Activated naive CD8-positive, alpha-beta T cell treated with anti-CD3 and anti-CD28 coated beads, Interleukin-2, amount 50 U/mL, for 24 hours (primary cell): ENCODE measurements at regions not wholly inside any gene's neighbourhood (a gene's known extent, or its start where the extent isn't known, plus 50 kb on each side); places are given as distances from the start of the nearest gene placed in this dataset.

ENCODE experiments used
- ATAC-seq: fragments of 150-1000 bp; cut with Tn5 transposase; one replicate; pipeline ENCODE4 v1.10.0; 2021
- DNase-seq: peaks from one replicate; pipeline ENCODE4 v3.0.0; 2021
- H3K27ac Mint-ChIP-seq: one replicate; pipeline ENCODE4 v1.8.0; 2021; ENCODE audit warnings: mild to moderate bottlenecking, mixed read lengths
- H3K27me3 Mint-ChIP-seq: one replicate; pipeline ENCODE4 v1.8.0; 2021; ENCODE audit warnings: mixed read lengths
- H3K36me3 Mint-ChIP-seq: one replicate; pipeline ENCODE4 v1.8.0; 2021; ENCODE audit warnings: low read depth, mixed read lengths
- H3K4me1 Mint-ChIP-seq: one replicate; pipeline ENCODE4 v1.8.0; 2021; ENCODE audit warnings: mixed read lengths
- H3K4me3 Mint-ChIP-seq: one replicate; pipeline ENCODE4 v1.8.0; 2021; ENCODE audit warnings: mild to moderate bottlenecking, moderate library complexity, mixed read lengths
- H3K9me3 Mint-ChIP-seq: one replicate; pipeline ENCODE4 v1.8.0; 2021; ENCODE audit warnings: mixed read lengths

DNA sequence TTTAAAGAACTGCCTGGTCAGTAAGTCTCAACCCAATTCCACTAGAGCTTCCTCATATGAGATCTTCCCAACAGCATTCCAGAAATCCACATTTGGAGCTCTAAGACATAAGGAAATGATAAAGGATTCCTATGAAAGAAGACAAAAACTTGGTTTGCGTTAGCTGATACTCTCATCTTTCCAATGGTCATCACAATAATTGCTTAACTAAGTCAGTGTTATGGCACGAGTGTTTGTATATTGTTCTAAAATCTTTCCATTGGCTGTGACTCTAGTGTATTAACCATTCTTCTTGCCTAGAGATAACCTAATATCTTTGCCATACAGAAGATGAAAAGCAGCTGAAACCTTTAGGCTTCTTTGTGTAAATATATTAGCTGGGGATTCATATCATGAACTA, 289.0 kb downstream of the SNX13 start:
- peaks cover 4% of the 10 kb centered on the region for H3K27me3 Mint-ChIP-seq
- no peaks in the 10 kb centered on the region for H3K9me3 Mint-ChIP-seq
- no peaks in the 10 kb centered on the region for H3K4me1 Mint-ChIP-seq
- DNase-seq (no peak), ATAC-seq (no peak)
- H3K27ac Mint-ChIP-seq: no peak overlapping the region
- H3K36me3 Mint-ChIP-seq: no peaks in the 10 kb centered on the region
- H3K4me3 Mint-ChIP-seq: no peak overlapping the region

DNA sequence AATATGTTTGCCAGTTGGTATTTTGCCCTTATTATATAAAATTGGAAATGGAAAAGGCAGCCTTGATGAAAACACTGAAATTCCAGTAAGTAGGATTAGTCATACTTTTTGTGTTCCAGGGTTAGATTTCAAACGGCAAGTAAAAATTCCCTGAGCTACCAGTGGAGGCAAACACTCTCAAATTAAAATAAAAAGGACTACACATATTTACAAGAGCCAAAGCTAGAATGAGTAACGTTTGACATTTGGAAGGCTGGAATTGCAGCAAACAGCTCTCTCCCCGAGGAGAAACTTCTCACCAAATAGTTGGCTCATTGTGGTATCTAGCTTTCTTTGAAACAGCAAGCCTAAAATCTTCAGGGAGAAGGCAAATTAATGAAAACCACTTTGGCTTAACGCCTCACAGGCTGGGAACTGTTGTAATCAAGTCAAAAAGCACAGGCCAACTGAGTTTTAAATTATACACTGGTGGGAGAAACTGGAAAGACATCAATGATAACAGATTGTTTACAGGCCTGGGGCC, 288.4 kb downstream of the SNX13 start:
- Mint-ChIP-seq H3K9me3 (no peaks in the 10 kb centered on the region), H3K27me3 (peaks cover 2% of the 10 kb centered on the region), H3K36me3 (no peaks in the 10 kb centered on the region), H3K4me3 (no peak overlapping the region), H3K27ac (no peak overlapping the region), H3K4me1 (no peaks in the 10 kb centered on the region)
- DNase-seq (no peak), ATAC-seq (no peak)

DNA sequence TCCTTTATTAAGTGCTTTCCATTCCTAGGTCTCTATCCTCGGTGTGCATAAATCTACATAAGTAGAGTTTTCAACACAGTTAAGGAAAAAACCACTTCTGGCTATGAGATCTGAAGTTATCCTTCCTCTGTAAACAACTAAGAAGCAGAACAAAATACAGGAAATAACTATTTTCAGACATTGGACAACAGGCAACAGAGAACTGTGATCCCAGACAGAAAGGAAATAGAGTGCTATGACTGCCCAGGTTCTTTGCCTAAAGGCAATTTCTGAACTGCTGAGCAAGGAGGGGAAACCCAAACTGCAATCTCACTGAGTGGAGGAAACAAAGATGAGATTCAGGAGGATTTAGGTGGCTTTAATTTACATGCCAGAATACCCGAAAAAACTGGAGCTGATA, 285.4 kb downstream of the SNX13 start:
- no peak for DNase-seq
- no peak for ATAC-seq
- Mint-ChIP-seq H3K27ac (no peak overlapping the region), H3K27me3 (no peaks in the 10 kb centered on the region), H3K4me3 (no peak overlapping the region), H3K9me3 (no peaks in the 10 kb centered on the region), H3K4me1 (no peaks in the 10 kb centered on the region), H3K36me3 (no peaks in the 10 kb centered on the region)

DNA sequence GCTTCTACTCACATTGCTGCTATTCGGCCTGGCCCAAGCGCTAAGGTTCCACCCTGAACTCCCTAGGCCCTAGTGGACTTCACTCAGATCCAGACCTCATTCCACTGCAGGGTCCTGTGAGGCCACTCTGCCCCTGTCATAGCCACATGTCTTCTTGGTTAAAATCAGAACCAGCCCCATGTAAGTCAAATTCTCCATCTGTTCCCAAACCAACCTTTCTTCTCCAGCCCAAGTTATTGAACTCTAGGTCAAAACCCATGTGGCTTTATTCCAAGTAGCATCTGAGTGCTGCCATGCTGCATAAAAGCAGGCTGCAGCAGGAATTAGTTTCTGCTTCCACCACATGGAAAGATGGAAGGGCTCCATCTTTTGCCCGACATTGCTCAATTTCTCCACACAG, 281.2 kb downstream of the SNX13 start:
- Mint-ChIP-seq H3K36me3 (no peaks in the 10 kb centered on the region), H3K4me3 (no peak overlapping the region), H3K27ac (no peak overlapping the region), H3K4me1 (no peaks in the 10 kb centered on the region), H3K9me3 (no peaks in the 10 kb centered on the region), H3K27me3 (peaks cover 4% of the 10 kb centered on the region)
- DNase-seq (no peak), ATAC-seq (no peak)

DNA sequence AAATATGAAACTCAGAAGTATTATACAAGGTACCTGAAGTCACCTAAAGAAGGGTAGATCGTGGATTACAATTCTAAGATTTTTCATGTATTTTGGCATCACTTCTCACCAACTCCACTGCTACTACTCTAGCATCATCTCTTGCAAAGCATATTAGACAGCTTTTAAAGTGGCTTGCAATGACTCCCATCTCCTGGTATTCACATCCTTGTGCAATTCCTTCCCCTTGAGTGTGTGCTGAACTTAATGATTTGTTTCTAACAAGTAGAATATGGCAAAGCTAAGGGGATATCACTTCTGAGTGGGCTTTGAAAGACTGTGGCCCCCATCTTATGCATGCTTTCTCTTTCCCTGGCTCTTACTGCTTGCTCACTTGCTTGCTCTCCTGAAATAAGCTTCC, 280.2 kb downstream of the SNX13 start:
- no peak for ATAC-seq
- no peak for DNase-seq
- Mint-ChIP-seq H3K27me3 (peaks cover 4% of the 10 kb centered on the region), H3K36me3 (no peaks in the 10 kb centered on the region), H3K9me3 (no peaks in the 10 kb centered on the region), H3K27ac (no peak overlapping the region), H3K4me1 (no peaks in the 10 kb centered on the region), H3K4me3 (no peak overlapping the region)

DNA sequence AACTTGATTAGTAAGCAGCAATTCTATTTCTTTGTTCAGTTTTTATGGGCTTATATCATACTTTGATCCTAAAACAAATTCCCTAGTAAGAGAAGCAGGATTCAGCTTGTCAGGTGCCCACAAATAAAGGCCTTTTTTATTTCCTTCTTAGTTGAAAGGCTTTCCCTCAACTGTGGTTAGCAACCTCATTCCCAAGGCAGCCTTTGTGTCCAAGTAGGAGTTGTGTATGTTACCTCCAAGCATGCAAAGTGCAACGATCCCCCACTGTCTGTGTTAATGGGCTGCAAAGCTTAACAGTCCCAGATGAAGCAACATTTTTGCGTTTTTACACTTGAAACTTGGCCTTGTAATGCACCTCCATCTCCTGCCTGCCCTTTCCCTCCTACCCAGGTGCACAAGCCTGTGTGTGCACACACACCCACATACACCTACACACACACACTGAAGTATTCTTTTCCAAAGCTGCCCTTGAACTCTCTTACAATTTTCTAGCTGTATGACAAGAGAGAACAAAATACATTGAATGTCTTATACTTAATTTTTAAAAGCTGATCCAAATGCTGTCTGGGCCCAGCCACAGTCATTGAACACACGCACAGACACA, 278.2 kb downstream of the SNX13 start:
- H3K4me3 Mint-ChIP-seq: no peak overlapping the region
- H3K27ac Mint-ChIP-seq: no peak overlapping the region
- no peaks in the 10 kb centered on the region for H3K4me1 Mint-ChIP-seq
- peaks cover 4% of the 10 kb centered on the region for H3K27me3 Mint-ChIP-seq
- H3K9me3 Mint-ChIP-seq: no peaks in the 10 kb centered on the region
- no peak for DNase-seq
- H3K36me3 Mint-ChIP-seq: no peaks in the 10 kb centered on the region
- ATAC-seq: no peak

DNA sequence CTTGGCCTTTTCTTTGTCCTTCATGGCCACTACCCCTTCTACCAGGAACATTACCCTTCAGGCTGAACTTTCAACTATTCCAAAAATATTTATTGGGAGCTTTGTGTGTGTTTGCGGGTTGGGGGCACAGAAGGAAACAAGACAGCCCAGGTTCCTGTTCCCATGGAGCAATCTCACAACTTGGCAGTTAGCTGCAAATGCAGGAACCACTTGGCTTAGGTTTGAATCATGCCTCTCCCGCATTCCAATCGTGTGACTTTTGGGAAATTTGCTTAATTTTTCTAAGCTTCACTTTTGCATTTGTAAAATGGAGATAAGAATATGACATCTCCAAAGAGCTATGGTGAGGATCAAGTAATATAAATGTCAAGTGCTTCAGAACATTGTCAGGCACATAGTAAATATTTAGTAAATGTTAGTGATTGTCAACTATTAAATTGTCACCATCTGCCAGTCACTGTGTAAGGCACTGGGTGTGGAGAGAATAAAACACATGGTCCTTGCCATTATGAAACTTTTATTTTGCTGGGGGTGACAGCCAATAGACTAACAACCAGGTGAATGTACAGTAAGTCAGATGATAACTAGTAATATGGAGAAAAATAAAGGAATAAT, 277.1 kb downstream of the SNX13 start:
- DNase-seq (no peak), ATAC-seq (no peak)
- H3K4me3 Mint-ChIP-seq: no peak overlapping the region
- H3K27ac Mint-ChIP-seq: no peak overlapping the region
- peaks cover 5% of the 10 kb centered on the region for H3K27me3 Mint-ChIP-seq
- H3K4me1 Mint-ChIP-seq: no peaks in the 10 kb centered on the region
- H3K36me3 Mint-ChIP-seq: no peaks in the 10 kb centered on the region
- no peaks in the 10 kb centered on the region for H3K9me3 Mint-ChIP-seq

DNA sequence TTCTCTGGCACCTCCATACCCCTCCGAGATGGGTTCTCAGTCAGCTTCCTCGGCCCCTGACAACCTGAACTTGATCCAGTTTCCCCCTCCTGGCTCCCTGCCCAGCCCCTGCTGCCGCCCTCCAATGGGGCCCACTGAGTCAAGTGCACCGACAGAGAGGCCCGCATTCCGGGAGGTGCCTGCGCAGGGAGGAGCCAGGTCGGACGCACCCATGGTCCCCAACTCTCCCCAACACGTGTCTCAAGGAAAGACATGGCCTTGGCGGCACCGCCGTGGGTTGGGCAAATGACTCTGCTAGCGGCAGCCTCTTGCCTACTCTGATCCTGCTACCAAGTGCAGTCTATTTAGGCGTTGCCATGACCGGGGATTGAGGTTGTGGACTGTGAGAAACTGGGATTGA, 275.3 kb downstream of the SNX13 start:
- no peaks in the 10 kb centered on the region for H3K4me1 Mint-ChIP-seq
- H3K4me3 Mint-ChIP-seq: no peak overlapping the region
- H3K9me3 Mint-ChIP-seq: no peaks in the 10 kb centered on the region
- H3K27ac Mint-ChIP-seq: no peak overlapping the region
- DNase-seq (no peak), ATAC-seq (no peak)
- H3K27me3 Mint-ChIP-seq: peaks cover 7% of the 10 kb centered on the region
- no peaks in the 10 kb centered on the region for H3K36me3 Mint-ChIP-seq

DNA sequence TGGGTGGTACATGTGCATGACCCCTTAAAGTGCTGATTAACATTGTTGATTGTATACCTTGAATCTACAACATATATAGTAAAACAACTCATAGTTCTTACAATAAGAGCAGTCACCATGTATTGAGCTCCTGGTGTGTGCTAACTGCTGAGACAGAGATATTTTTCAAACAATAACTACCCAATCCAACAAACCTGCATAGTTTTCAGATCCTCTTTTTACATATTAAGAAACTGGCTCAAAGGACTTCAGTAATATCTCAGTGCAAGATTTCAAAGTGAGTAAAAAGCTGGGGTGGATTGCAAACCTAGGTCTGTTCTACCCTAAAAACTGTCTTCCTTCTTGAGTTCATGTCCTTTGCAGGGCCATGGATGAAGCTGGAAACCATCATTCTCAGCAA, 272.2 kb downstream of the SNX13 start:
- Mint-ChIP-seq H3K27ac (no peak overlapping the region), H3K9me3 (no peaks in the 10 kb centered on the region), H3K27me3 (peaks cover 7% of the 10 kb centered on the region), H3K4me3 (no peak overlapping the region), H3K36me3 (no peaks in the 10 kb centered on the region), H3K4me1 (no peaks in the 10 kb centered on the region)
- ATAC-seq (no peak), DNase-seq (no peak)

DNA sequence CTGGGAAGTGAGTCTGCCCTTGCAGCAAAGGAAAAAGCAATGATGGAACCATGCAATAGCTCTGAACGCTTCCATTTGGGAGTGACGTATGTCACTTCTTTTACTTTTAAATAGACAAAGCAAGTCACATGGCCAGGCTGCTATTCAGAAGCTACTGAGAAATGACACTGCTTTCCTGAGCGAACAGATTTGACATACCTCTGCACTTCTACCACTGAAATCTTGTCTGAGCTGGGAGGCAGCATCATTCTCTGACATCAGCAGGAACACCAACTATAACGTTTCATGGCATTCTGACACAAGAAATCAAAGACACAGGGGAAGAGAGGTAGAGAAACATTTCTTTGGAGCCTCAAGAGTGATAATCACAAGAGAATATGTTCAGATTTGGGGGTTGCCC, 271.1 kb downstream of the SNX13 start:
- no peak for ATAC-seq
- no peaks in the 10 kb centered on the region for H3K4me1 Mint-ChIP-seq
- peaks cover 4% of the 10 kb centered on the region for H3K27me3 Mint-ChIP-seq
- no peak overlapping the region for H3K4me3 Mint-ChIP-seq
- H3K27ac Mint-ChIP-seq: no peak overlapping the region
- no peaks in the 10 kb centered on the region for H3K9me3 Mint-ChIP-seq
- H3K36me3 Mint-ChIP-seq: no peaks in the 10 kb centered on the region
- DNase-seq: no peak

DNA sequence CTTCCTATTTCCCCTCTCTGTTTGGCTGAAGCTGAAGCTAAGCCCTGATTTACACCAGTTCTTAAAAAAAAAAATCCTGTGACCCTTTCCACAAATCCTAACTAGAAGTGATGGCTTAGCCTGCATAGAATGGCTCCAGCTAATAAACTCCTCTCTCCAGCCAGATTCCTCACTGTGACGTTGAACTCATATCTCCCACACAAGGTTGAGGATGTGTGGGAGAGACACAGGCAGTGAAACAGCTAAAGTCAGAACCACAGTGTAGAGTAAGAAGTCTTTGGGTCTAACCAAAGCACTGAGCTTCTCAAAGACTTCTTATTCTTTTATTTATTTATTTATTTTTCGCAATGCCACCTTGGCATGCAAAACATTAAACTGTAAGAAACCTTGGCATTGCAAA, 268.3 kb downstream of the SNX13 start:
- Mint-ChIP-seq H3K27me3 (peaks cover 4% of the 10 kb centered on the region), H3K9me3 (no peaks in the 10 kb centered on the region), H3K4me3 (no peak overlapping the region), H3K36me3 (no peaks in the 10 kb centered on the region), H3K4me1 (no peaks in the 10 kb centered on the region), H3K27ac (no peak overlapping the region)
- DNase-seq (no peak), ATAC-seq (no peak)

DNA sequence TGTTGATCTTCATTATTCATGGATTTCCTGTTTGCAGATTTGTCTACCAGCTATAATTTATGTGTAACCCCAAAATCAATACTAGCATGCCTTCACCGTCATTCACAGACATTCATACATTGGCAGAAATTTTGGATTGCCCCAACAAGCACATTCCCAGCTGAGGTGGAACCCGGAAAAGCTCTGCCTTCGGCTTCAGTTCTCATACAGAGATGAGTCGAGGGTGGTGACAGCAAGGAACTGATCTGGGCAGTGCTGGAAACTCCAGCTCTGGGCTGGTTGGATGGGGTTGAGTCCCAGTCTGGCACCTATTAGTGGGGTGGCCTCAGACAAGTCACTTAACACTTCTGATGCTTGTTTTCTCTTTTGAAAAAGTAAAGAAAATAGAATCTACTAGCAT, 267.5 kb downstream of the SNX13 start:
- Mint-ChIP-seq H3K36me3 (no peaks in the 10 kb centered on the region), H3K4me1 (no peaks in the 10 kb centered on the region), H3K9me3 (no peaks in the 10 kb centered on the region), H3K27ac (no peak overlapping the region), H3K27me3 (peaks cover 4% of the 10 kb centered on the region), H3K4me3 (no peak overlapping the region)
- no peak for ATAC-seq
- DNase-seq: no peak

DNA sequence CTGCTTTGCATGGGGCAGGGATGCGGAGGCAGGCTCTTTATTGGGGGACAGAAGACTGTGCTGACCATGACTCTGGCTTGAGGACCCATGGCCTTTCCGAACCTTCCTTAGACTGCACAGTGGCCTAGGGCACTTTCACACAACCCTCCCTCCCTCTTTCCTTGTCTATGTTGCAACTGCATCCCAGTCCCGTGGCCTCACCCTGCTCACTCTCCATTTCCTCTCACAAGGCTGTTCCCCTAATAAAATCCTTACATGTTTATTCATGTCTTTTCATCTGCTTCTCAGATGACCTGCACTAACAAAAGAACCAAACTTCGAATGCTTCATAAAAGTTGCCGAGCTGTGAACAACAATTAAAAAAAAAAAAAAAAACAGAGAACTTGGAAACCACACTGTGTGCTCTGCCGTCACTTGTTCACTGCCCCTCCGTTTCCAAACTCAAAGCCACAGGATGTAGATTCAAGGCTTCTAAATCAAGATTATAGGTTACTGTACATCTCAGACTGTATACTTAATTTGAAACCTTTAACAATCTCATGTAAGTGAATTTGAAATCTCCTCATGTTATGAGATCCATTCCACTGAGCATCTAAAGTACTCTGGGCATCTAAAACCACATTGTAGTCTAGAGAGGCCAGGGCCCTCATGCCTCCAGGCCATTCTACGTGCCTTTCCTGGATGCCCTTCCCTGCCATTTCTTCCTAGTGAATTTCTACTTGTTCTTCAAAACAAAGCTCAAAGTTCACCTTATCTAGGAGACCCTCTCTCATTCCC, 265.9 kb downstream of the SNX13 start:
- DNase-seq (no peak), ATAC-seq (no peak)
- H3K4me3 Mint-ChIP-seq: no peak overlapping the region
- H3K27me3 Mint-ChIP-seq: peaks cover 1% of the 10 kb centered on the region
- no peaks in the 10 kb centered on the region for H3K9me3 Mint-ChIP-seq
- H3K36me3 Mint-ChIP-seq: no peaks in the 10 kb centered on the region
- no peak overlapping the region for H3K27ac Mint-ChIP-seq
- no peaks in the 10 kb centered on the region for H3K4me1 Mint-ChIP-seq

DNA sequence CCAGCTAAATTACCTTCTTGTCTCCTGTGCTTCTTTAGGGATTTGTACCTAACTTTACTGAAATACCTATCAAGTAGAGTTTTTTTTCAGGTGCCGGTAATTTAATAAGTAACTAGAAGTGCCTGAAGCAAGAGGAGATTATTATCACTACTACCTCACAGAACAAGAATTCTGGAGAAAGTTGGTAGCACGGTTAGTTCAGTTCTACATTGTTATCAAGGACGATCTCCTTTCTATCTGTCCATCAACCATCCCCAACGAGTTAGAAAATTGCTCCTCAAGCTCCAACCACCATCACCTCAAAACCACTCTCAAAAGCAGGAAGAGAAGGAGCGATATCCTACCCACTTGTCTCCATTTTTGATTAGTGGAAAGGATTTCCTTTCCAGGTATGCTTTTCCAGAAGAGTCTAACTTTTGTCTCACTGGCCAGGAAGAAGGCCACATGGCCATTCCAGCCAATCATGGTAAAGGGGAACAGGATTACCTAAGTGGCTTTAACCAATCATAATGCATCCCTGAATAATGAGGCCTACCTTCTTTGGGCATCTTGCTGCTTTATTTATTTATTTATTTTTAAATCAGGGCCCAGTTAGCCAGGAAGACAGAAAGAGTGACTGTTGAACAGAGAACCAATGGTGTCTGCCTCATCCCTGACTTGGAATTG, 265.2 kb downstream of the SNX13 start:
- DNase-seq (no peak), ATAC-seq (no peak)
- Mint-ChIP-seq H3K4me3 (no peak overlapping the region), H3K27me3 (peaks cover 1% of the 10 kb centered on the region), H3K9me3 (no peaks in the 10 kb centered on the region), H3K4me1 (no peaks in the 10 kb centered on the region), H3K27ac (no peak overlapping the region), H3K36me3 (no peaks in the 10 kb centered on the region)

DNA sequence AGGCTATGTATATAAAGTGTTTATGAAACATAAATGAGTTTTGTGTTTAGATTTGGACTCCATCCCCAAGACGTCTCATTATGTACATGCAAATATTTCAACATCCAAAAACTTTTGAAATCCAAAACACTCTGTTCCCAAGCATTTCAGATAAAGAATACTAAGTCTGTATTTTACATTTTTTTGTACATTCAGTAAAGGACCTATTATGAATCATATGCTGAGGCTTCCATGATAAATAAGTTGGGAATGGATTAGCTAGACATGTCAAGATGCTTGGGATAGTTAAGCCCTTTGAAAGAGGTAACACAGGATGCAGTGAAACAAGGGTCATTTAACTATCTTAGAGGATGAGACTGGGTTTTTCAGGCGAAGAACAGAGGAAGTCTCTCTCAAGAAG, 262.9 kb downstream of the SNX13 start:
- no peaks in the 10 kb centered on the region for H3K4me1 Mint-ChIP-seq
- no peak overlapping the region for H3K4me3 Mint-ChIP-seq
- no peak overlapping the region for H3K27ac Mint-ChIP-seq
- DNase-seq (no peak), ATAC-seq (no peak)
- H3K9me3 Mint-ChIP-seq: no peaks in the 10 kb centered on the region
- H3K36me3 Mint-ChIP-seq: no peaks in the 10 kb centered on the region
- peaks cover 3% of the 10 kb centered on the region for H3K27me3 Mint-ChIP-seq
